H1 (cell line): ENCODE measurements at regions not wholly inside any gene's neighbourhood (a gene's known extent, or its start where the extent isn't known, plus 50 kb on each side); places are given as distances from the start of the nearest gene placed in this dataset.

ENCODE experiments used
- CTCF ChIA-PET: fragments of 300-600 bp; sonication (Branson Sonifier 250); formaldehyde crosslinking; loops from one replicate; lab custom pipeline; 2021; ENCODE audit not compliant: partially characterized antibody; lab: Charles Lee
- POLR2A ChIA-PET: fragments of 300-600 bp; sonication (Branson Sonifier 250); formaldehyde crosslinking; loops from one replicate; lab custom pipeline; 2021; ENCODE audit warnings: inconsistent platforms; ENCODE audit not compliant: partially characterized antibody; lab: Charles Lee
- DNase-seq, 2 experiments: peaks; one replicate each; pipeline versions ENCODE4 v3.0.0 to v3.0.0-alpha.2; 2010 to 2022; ENCODE audit warnings: low spot score in 2 of 2, low read depth in 1 of 2, mixed read lengths in 1 of 2
- FAIRE-seq: peaks from 2 replicates; lab custom pipeline; 2011; peaks lifted over from hg19 to GRCh38; lab: Jason Lieb, UNC
- H2AFZ ChIP-seq: 2 replicates; pipeline ENCODE4 v1.8.1; 2012; ENCODE audit warnings: low read length, inconsistent platforms
- H2AK5ac ChIP-seq: 2 replicates; pipeline ENCODE4 v1.6.1; 2013; ENCODE audit warnings: low read depth, low read length
- H2BK120ac ChIP-seq: replicated peaks from 2 replicates; pipeline ENCODE3; 2013; ENCODE audit warnings: low read depth, low read length, inconsistent platforms
- H2BK12ac ChIP-seq: 2 replicates; pipeline ENCODE4 v1.6.1; 2013; ENCODE audit warnings: low read depth, low read length
- H2BK15ac ChIP-seq: 2 replicates; pipeline ENCODE4 v1.6.1; 2013; ENCODE audit warnings: low read length
- H2BK20ac ChIP-seq: 2 replicates; pipeline ENCODE4 v1.6.1; 2013; ENCODE audit warnings: low read length
- H2BK5ac ChIP-seq: 2 replicates; pipeline ENCODE4 v1.6.1; 2013; ENCODE audit warnings: low read depth, low read length
- H3K14ac ChIP-seq: 2 replicates; pipeline ENCODE4 v1.6.1; 2013; ENCODE audit warnings: inconsistent platforms; ENCODE audit not compliant: insufficient read length
- H3K18ac ChIP-seq: 2 replicates; pipeline ENCODE4 v1.6.1; 2013; ENCODE audit warnings: low read length; ENCODE audit errors: extremely low read depth
- H3K23ac ChIP-seq: 2 replicates; pipeline ENCODE4 v1.6.1; 2013; ENCODE audit warnings: inconsistent platforms; ENCODE audit not compliant: insufficient read length
- H3K23me2 ChIP-seq: 2 replicates; pipeline ENCODE4 v1.6.1; 2013; ENCODE audit warnings: low read depth, low read length
- H3K27ac ChIP-seq: 2 replicates; pipeline ENCODE4 v1.6.1; 2011; ENCODE audit warnings: low read depth, low read length, inconsistent platforms
- H3K27me3 ChIP-seq, 4 experiments: replicated peaks in 1 of 4; 1 replicate in 1 of 4; 2 replicates in 3 of 4; pipeline versions ENCODE4 v1.6.1 to v1.8.1; 2011 to 2013; ENCODE audit warnings: low read length in 3 of 4, mild to moderate bottlenecking in 3 of 4, inconsistent platforms in 2 of 4, mixed read lengths in 2 of 4, moderate library complexity in 1 of 4; ENCODE audit not compliant: control insufficient read depth in 3 of 4, insufficient read depth in 3 of 4; ENCODE audit errors: extremely low read depth in 1 of 4
- H3K36me3 ChIP-seq, 4 experiments: 2 replicates each; pipeline versions ENCODE4 v1.6.1 to v1.8.1; 2011 to 2013; ENCODE audit warnings: mild to moderate bottlenecking in 4 of 4, low read length in 3 of 4, moderate library complexity in 2 of 4, control low read depth in 1 of 4, inconsistent platforms in 1 of 4; ENCODE audit not compliant: insufficient read depth in 4 of 4, control insufficient read depth in 2 of 4
- H3K4ac ChIP-seq: replicated peaks from 2 replicates; pipeline ENCODE3; 2013; ENCODE audit warnings: low read length, low read depth, mixed read lengths, inconsistent platforms; ENCODE audit not compliant: insufficient read length
- H3K4me1 ChIP-seq, 4 experiments: replicated peaks in 1 of 4; 1 replicate in 1 of 4; 2 replicates in 3 of 4; pipeline versions ENCODE4 v1.6.1 to v1.8.1; 2011 to 2013; ENCODE audit warnings: low read length in 3 of 4, inconsistent platforms in 2 of 4, mixed read lengths in 1 of 4; ENCODE audit not compliant: insufficient read depth in 4 of 4, control insufficient read depth in 3 of 4
- H3K4me2 ChIP-seq, 2 experiments: 2 replicates each; pipeline versions ENCODE4 v1.6.1 to v1.8.1; 2011 to 2013; ENCODE audit warnings: low read depth in 2 of 2, low read length in 2 of 2, control low read depth in 1 of 2, inconsistent platforms in 1 of 2, mild to moderate bottlenecking in 1 of 2; ENCODE audit not compliant: insufficient read depth in 1 of 2
- H3K4me3 ChIP-seq, 4 experiments: fragments of 200-600, 300-600 bp in 1 of 4; sonication (generic), shearing (Covaris generic), sonication (Bioruptor Twin) in 1 of 4; 2 replicates each; pipeline versions ENCODE4 v1.5.1 to v1.8.1; 2011 to 2016; ENCODE audit warnings: low read length in 4 of 4, low read depth in 3 of 4, control low read depth in 2 of 4, inconsistent platforms in 2 of 4, mild to moderate bottlenecking in 2 of 4, mixed read lengths in 1 of 4, moderate library complexity in 1 of 4; ENCODE audit not compliant: insufficient read depth in 2 of 4; ENCODE audit errors: extremely low read depth in 1 of 4
- H3K56ac ChIP-seq: replicated peaks from 2 replicates; pipeline ENCODE3; 2013; ENCODE audit warnings: low read depth, mild to moderate bottlenecking, mixed read lengths, low read length, inconsistent platforms; ENCODE audit not compliant: insufficient read length
- H3K79me1 ChIP-seq: 2 replicates; pipeline ENCODE4 v1.6.1; 2013; ENCODE audit warnings: low read depth, low read length, control low read depth
- H3K79me2 ChIP-seq, 2 experiments: 2 replicates each; pipeline versions ENCODE4 v1.6.1 to v1.8.1; 2012 to 2013; ENCODE audit warnings: low read length in 2 of 2, mild to moderate bottlenecking in 2 of 2, inconsistent platforms in 1 of 2; ENCODE audit not compliant: insufficient read depth in 2 of 2, control insufficient read depth in 1 of 2
- H3K9ac ChIP-seq, 4 experiments: replicated peaks in 1 of 4; 1 replicate in 1 of 4; 2 replicates in 3 of 4; pipeline versions ENCODE4 v1.6.1 to v1.8.1; 2011 to 2013; ENCODE audit warnings: low read depth in 3 of 4, low read length in 3 of 4, control low read depth in 2 of 4, mild to moderate bottlenecking in 2 of 4, moderate library complexity in 2 of 4, inconsistent platforms in 1 of 4; ENCODE audit errors: extremely low read depth in 1 of 4
- H3K9me3 ChIP-seq, 2 experiments: 2 replicates each; pipeline versions ENCODE4 v1.6.1 to v1.8.1; 2012 to 2013; ENCODE audit warnings: mild to moderate bottlenecking in 2 of 2, moderate library complexity in 2 of 2, control low read depth in 1 of 2, inconsistent platforms in 1 of 2, low read depth in 1 of 2, low read length in 1 of 2, mixed read lengths in 1 of 2; ENCODE audit not compliant: insufficient read depth in 2 of 2
- H4K20me1 ChIP-seq, 2 experiments: replicated peaks in 1 of 2; 2 replicates each; pipeline versions ENCODE3 to v1.8.1; 2011 to 2013; ENCODE audit warnings: inconsistent platforms in 2 of 2, low read length in 2 of 2, mild to moderate bottlenecking in 1 of 2; ENCODE audit not compliant: insufficient read depth in 2 of 2, control insufficient read depth in 1 of 2
- H4K5ac ChIP-seq: 2 replicates; pipeline ENCODE4 v1.6.1; 2013; ENCODE audit warnings: low read length, low read depth, mixed read lengths, inconsistent platforms; ENCODE audit not compliant: insufficient read length
- H4K8ac ChIP-seq: 2 replicates; pipeline ENCODE4 v1.8.0; 2013; ENCODE audit warnings: mild to moderate bottlenecking, moderate library complexity, low read length, inconsistent platforms; ENCODE audit not compliant: insufficient read depth; ENCODE audit errors: extremely low read depth
- H4K91ac ChIP-seq: replicated peaks from 2 replicates; pipeline ENCODE3; 2013; ENCODE audit warnings: low read length, mixed read lengths, inconsistent platforms; ENCODE audit not compliant: insufficient read length
- TAF7 ChIP-seq: optimal IDR thresholded peaks from 2 replicates; pipeline ENCODE3; 2011; ENCODE audit warnings: low read depth, mild to moderate bottlenecking, inconsistent platforms, low read length, moderate library complexity, borderline replicate concordance
- WGBS, 2 experiments: shearing (Covaris generic) in 1 of 2; methylation state at CpG; one replicate each; pipeline versions ENCODE4 v1.1.6 to v1.1.7; 2013 to 2015; ENCODE audit warnings: low lambda C conversion rate in 2 of 2, mixed read lengths in 2 of 2, inconsistent platforms in 1 of 2, low coverage in 1 of 2, missing lambda C conversion rate in 1 of 2; ENCODE audit not compliant: insufficient replicate concordance in 2 of 2, insufficient coverage in 1 of 2, insufficient read length in 1 of 2; ENCODE audit errors: extremely low coverage in 1 of 2, missing lambda C conversion rate in 1 of 2; 5-methylcytosine and 5-hydroxymethylcytosine counted together
- TF ChIP-seq, protein P1 (sequence below), 3 experiments: IDR thresholded peaks; 1 replicate in 2 of 3; 2 replicates in 1 of 3; pipeline versions ENCODE4 v1.5.1 to v1.6.1; 2011; ENCODE audit warnings: low read length in 3 of 3, mild to moderate bottlenecking in 3 of 3, inconsistent platforms in 2 of 3, low read depth in 1 of 3, moderate library complexity in 1 of 3; ENCODE audit not compliant: insufficient read depth in 1 of 3; ENCODE audit errors: control extremely low read depth in 1 of 3

DNA sequence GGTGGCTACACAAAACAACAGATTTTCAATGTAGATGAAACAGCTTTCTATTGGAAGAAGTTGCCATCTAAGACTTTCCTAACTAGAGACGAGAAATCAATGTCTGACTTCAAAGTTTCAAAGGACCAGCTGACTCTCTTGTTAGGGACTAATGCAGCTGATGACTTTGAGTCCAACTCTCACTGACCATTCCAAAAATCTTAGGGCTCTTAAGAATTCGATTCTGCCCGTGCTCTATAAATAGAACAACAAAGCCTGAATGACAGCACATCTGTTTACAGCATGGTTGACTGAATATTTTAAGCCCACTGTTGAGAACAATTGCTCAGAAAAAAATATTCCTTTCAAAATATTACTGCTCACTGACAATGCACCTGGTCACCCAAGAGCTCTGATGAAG is 202.4 kb upstream of the PRICKLE2 start:
- no peak for FAIRE-seq
- H3K9ac ChIP-seq: no peak overlapping the region
- H3K4me3 ChIP-seq: no peak overlapping the region
- ChIA-PET POLR2A (interaction anchor here (1.0 kb wide), 1 partner anchor 10 kb away, joined by 3 read pairs; no protein-coding TSS in a partner anchor), CTCF (interaction anchor here (0.9 to 1.5 kb wide), 4 partner anchors 9 to 174 kb away, joined by 3 to 7 read pairs (median 4); no protein-coding TSS in a partner anchor)
- H3K4me1 ChIP-seq: 0 out of 7 replicates have a peak, but pooled peaks cover 0 to 3% (median 1%) of the 10 kb centered on the region in 4 experiments
- H2BK5ac ChIP-seq: no peak overlapping the region
- H3K79me2 ChIP-seq: no peaks in the 10 kb centered on the region
- H3K56ac ChIP-seq: no peak overlapping the region
- H3K27me3 ChIP-seq: no peaks in the 10 kb centered on the region
- no peak overlapping the region for H4K5ac ChIP-seq
- H2AK5ac ChIP-seq: no peak overlapping the region
- H3K23me2 ChIP-seq: no peaks in the 10 kb centered on the region
- no peaks in the 10 kb centered on the region for H3K36me3 ChIP-seq
- no peak overlapping the region for H2BK120ac ChIP-seq
- no peaks in the 10 kb centered on the region for H4K20me1 ChIP-seq
- H3K4ac ChIP-seq: no peak overlapping the region
- H2AFZ ChIP-seq: no peak overlapping the region
- H3K14ac ChIP-seq: no peak overlapping the region
- no peak overlapping the region for H3K4me2 ChIP-seq
- no peak overlapping the region for H2BK15ac ChIP-seq
- no peak for DNase-seq
- H4K8ac ChIP-seq: no peak overlapping the region
- H3K18ac ChIP-seq: no peak overlapping the region
- no peak overlapping the region for H2BK20ac ChIP-seq
- no peaks in the 10 kb centered on the region for H3K79me1 ChIP-seq
- no peak overlapping the region for H4K91ac ChIP-seq
- 82% methylated on average over 3 of the region's 3 CpGs; no CpG with 5 or more reads in 1 of the 2 experiments for WGBS, 2 experiments
- H3K9me3 ChIP-seq: peaks cover 3 to 4% of the 10 kb centered on the region in 2 experiments; a peak in 2 of 4 replicates
- H2BK12ac ChIP-seq: no peak overlapping the region
- no peak overlapping the region for H3K23ac ChIP-seq
- H3K27ac ChIP-seq: no peak overlapping the region
- TF ChIP-seq, protein P1, sequence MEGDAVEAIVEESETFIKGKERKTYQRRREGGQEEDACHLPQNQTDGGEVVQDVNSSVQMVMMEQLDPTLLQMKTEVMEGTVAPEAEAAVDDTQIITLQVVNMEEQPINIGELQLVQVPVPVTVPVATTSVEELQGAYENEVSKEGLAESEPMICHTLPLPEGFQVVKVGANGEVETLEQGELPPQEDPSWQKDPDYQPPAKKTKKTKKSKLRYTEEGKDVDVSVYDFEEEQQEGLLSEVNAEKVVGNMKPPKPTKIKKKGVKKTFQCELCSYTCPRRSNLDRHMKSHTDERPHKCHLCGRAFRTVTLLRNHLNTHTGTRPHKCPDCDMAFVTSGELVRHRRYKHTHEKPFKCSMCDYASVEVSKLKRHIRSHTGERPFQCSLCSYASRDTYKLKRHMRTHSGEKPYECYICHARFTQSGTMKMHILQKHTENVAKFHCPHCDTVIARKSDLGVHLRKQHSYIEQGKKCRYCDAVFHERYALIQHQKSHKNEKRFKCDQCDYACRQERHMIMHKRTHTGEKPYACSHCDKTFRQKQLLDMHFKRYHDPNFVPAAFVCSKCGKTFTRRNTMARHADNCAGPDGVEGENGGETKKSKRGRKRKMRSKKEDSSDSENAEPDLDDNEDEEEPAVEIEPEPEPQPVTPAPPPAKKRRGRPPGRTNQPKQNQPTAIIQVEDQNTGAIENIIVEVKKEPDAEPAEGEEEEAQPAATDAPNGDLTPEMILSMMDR (IDR thresholded peaks at IDR 0.05; ENCODE audit: control extremely low read depth in 1 of 3, insufficient read depth in 1 of 3, low read depth in 1 of 3, low read length in 3 of 3): no peak
- TF ChIP-seq TAF7: no peak
